Activated B cell treated with CpG ODN at 0.5 μM for 24 hours (primary cell): ENCODE measurements at regions not wholly inside any gene's neighbourhood (a gene's known extent, or its start where the extent isn't known, plus 50 kb on each side); places are given as distances from the start of the nearest gene placed in this dataset.

Experiments used
- ATAC-seq: fragments of 200-7000 bp; cut with Tn5 transposase; one replicate; pipeline ENCODE4 v1.10.0; 2021; ENCODE audit warnings: low read depth, mild to moderate bottlenecking, moderate library complexity
- CTCF ChIA-PET: fragments of 350-600 bp; sonication (Branson Sonifier 250); formaldehyde crosslinking; loops from one replicate; lab custom pipeline; 2021; ENCODE audit warnings: antibody characterized with exemption; lab: Charles Lee
- POLR2A ChIA-PET: fragments of 350-600 bp; sonication (Branson Sonifier 250); formaldehyde crosslinking; loops from one replicate; lab custom pipeline; 2021; ENCODE audit warnings: antibody characterized with exemption; lab: Charles Lee
- DNase-seq: peaks from one replicate; pipeline ENCODE4 v3.0.0; 2022
- H3K27ac Mint-ChIP-seq: one replicate; pipeline ENCODE4 v1.8.0; 2020; ENCODE audit warnings: mixed read lengths
- H3K27me3 Mint-ChIP-seq: one replicate; pipeline ENCODE4 v1.8.0; 2021; ENCODE audit warnings: mixed read lengths
- H3K36me3 Mint-ChIP-seq: one replicate; pipeline ENCODE4 v1.8.0; 2021; ENCODE audit warnings: low read depth, mixed read lengths
- H3K4me1 Mint-ChIP-seq: one replicate; pipeline ENCODE4 v1.8.0; 2021; ENCODE audit warnings: mixed read lengths
- H3K4me3 Mint-ChIP-seq: one replicate; pipeline ENCODE4 v1.8.0; 2020; ENCODE audit warnings: mild to moderate bottlenecking, mixed read lengths
- H3K9me3 Mint-ChIP-seq: one replicate; pipeline ENCODE4 v1.8.0; 2020; ENCODE audit warnings: mixed read lengths
- intact Hi-C: fragments of 100-400 bp; cut with micrococcal nuclease; formaldehyde crosslinking; loops from one replicate; pipeline ENCODE4 v1.15.1; 2024
- TF ChIP-seq, protein P1 (sequence below): fragments of 200-600 bp; IDR thresholded peaks from one replicate; pipeline ENCODE4 v1.8.0; 2022; ENCODE audit warnings: antibody characterized with exemption, mild to moderate bottlenecking

GRCh38 chr1:30413111-30413440, 310.3 kb downstream of the MATN1 start:
- TF ChIP-seq, protein P1, sequence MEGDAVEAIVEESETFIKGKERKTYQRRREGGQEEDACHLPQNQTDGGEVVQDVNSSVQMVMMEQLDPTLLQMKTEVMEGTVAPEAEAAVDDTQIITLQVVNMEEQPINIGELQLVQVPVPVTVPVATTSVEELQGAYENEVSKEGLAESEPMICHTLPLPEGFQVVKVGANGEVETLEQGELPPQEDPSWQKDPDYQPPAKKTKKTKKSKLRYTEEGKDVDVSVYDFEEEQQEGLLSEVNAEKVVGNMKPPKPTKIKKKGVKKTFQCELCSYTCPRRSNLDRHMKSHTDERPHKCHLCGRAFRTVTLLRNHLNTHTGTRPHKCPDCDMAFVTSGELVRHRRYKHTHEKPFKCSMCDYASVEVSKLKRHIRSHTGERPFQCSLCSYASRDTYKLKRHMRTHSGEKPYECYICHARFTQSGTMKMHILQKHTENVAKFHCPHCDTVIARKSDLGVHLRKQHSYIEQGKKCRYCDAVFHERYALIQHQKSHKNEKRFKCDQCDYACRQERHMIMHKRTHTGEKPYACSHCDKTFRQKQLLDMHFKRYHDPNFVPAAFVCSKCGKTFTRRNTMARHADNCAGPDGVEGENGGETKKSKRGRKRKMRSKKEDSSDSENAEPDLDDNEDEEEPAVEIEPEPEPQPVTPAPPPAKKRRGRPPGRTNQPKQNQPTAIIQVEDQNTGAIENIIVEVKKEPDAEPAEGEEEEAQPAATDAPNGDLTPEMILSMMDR = no peak
- DNase-seq (no peak), ATAC-seq (no peak)
- Mint-ChIP-seq H3K4me1 (no peaks in the 10 kb centered on the region), H3K27ac (no peak overlapping the region), H3K4me3 (no peak overlapping the region), H3K36me3 (no peaks in the 10 kb centered on the region), H3K27me3 (peaks cover 29% of the 10 kb centered on the region), H3K9me3 (no peaks in the 10 kb centered on the region)
- intact Hi-C loops = no loop called here
- POLR2A ChIA-PET = no interaction called here
- CTCF ChIA-PET = no interaction called here

DNA sequence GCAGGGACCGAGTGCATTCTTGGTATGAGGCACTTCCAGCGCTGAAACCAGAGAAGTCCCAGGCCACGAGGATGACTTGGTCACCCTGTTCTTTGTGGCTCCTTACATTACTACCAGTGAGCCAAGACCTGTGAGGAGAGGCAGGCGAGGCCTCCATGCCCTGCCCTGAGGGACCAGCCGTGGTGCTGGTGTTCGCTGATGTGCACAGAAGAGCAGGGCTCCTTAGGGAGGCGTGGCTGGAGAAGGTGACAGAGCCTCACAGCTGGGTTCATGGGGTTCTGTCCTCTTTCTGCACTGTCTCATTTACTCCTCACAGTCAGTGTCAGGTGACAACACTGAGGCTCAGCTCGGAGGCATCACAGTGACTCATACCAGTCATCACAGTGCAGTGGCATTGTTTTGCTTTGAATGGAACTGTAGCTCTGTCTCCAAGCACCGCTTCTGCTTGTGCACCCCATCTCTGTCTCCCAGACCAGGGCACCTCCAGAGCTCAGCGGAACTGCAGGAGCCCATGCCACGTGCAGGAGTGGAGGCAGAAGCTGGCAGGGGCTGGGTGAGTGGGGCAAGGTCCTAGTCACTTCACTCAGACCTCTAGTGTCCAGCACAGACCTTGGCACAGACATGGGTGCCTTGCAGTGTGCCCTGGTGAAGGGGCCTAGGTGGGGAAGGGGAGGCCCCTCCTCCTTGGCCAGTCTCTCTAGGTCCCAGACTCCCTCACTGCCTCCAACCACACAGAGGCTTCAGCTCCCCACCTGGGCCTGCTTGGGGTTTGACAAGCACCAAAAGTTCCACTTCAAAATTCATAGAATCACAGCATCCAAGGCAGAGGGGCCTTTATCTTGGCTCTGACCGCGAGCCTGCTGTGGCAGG, 310.9 kb downstream of the MATN1 start:
- TF ChIP-seq, protein P1 = no peak
- Mint-ChIP-seq H3K27me3 (peaks cover 28% of the 10 kb centered on the region), H3K4me3 (no peak overlapping the region), H3K36me3 (no peaks in the 10 kb centered on the region), H3K27ac (no peak overlapping the region), H3K9me3 (no peaks in the 10 kb centered on the region), H3K4me1 (no peaks in the 10 kb centered on the region)
- DNase-seq = no peak
- ATAC-seq = no peak
- ChIA-PET CTCF (no interaction called here), POLR2A (no interaction called here)
- intact Hi-C loops = no loop called here

DNA sequence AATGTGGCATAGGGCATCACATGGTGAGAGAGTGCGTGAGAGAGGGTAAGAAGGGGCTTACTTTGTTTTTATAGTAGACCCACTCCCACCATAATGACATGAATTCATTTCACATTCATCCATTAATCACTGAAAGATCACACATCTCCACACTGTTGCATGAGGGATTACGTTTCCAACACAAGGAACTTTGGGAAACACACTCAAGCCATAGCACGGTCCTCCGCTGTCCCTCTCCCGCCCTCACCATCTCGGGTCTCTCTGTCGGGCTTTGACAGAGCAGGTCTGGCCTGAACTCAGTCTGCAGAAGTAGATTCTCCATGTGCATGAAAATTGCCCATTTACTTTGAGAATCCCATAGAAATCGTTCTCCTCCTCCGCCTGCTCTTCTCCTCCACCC, 312.2 kb downstream of the MATN1 start:
- no peaks in the 10 kb centered on the region for H3K36me3 Mint-ChIP-seq
- peaks cover 24% of the 10 kb centered on the region for H3K27me3 Mint-ChIP-seq
- intact Hi-C loops = no loop called here
- no peak for DNase-seq
- H3K4me1 Mint-ChIP-seq = no peaks in the 10 kb centered on the region
- no peak overlapping the region for H3K4me3 Mint-ChIP-seq
- no peak for ATAC-seq
- POLR2A ChIA-PET = no interaction called here
- CTCF ChIA-PET = no interaction called here
- no peaks in the 10 kb centered on the region for H3K9me3 Mint-ChIP-seq
- TF ChIP-seq, protein P1 = no peak
- no peak overlapping the region for H3K27ac Mint-ChIP-seq

DNA sequence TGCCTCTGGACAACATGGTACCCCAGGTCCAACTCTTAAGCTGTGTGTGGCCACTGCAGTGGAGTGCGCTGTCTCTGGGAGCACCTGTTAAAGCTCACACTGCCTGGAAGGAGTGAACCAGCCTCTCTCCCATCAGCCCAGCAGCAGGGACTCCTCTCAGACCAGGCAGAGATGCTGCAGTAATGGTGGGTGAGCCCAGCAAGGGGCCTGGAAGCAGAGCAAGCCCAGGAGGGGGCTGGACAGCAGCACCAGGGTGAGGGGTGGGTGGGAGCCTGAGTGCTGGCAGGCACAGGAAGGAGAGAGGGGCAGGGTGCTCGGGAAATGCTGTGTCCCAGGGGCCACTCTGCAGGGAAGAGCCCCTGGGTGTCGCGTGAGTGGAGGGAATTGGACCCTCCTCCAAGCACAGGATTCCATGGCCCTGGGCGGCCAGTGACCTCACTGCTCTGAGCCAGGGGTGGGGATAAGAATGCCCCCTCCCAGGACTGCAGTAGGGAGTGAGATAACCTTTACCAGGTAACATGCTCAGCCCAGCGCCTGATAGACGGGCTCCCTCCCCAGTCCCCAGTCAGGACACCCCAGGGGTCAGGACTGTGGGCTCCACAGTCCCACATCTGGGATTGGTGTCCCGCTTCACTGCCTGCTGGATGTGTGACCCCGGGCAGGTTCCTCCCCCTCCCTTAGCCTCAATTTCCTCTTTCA, 313.1 kb downstream of the MATN1 start:
- POLR2A ChIA-PET = no interaction called here
- DNase-seq (no peak), ATAC-seq (no peak)
- CTCF ChIA-PET = no interaction called here
- Mint-ChIP-seq H3K4me1 (no peaks in the 10 kb centered on the region), H3K9me3 (no peaks in the 10 kb centered on the region), H3K4me3 (no peak overlapping the region), H3K27ac (no peak overlapping the region), H3K36me3 (no peaks in the 10 kb centered on the region), H3K27me3 (peaks cover 20% of the 10 kb centered on the region)
- intact Hi-C loops = no loop called here
- TF ChIP-seq, protein P1 = no peak

GRCh38 chr1:30409476-30410152, 313.8 kb downstream of the MATN1 start:
- no peaks in the 10 kb centered on the region for H3K9me3 Mint-ChIP-seq
- H3K36me3 Mint-ChIP-seq = no peaks in the 10 kb centered on the region
- H3K4me1 Mint-ChIP-seq = no peaks in the 10 kb centered on the region
- CTCF ChIA-PET = no interaction called here
- H3K4me3 Mint-ChIP-seq = no peak overlapping the region
- no peak for DNase-seq
- no peak for ATAC-seq
- H3K27me3 Mint-ChIP-seq = peaks cover 20% of the 10 kb centered on the region
- TF ChIP-seq, protein P1 = no peak
- intact Hi-C loops = no loop called here
- H3K27ac Mint-ChIP-seq = no peak overlapping the region
- POLR2A ChIA-PET = no interaction called here
